Epithelial cell of proximal tubule (primary cell): ENCODE measurements at regions not wholly inside any gene's neighbourhood (a gene's known extent, or its start where the extent isn't known, plus 50 kb on each side); places are given as distances from the start of the nearest gene placed in this dataset.

Experiments
- DNase-seq: peaks from one replicate; pipeline ENCODE4 v3.0.0-alpha.2; 2011; ENCODE audit warnings: low read depth
- H3K4me3 ChIP-seq: 2 replicates; pipeline ENCODE4 v1.5.1; 2011; ENCODE audit warnings: low read depth, mild to moderate bottlenecking, low read length
- TF ChIP-seq, protein P1 (sequence below): conservative IDR thresholded peaks from 2 replicates; pipeline ENCODE4 v1.5.1; 2012; ENCODE audit warnings: low read depth, mild to moderate bottlenecking, low read length

DNA sequence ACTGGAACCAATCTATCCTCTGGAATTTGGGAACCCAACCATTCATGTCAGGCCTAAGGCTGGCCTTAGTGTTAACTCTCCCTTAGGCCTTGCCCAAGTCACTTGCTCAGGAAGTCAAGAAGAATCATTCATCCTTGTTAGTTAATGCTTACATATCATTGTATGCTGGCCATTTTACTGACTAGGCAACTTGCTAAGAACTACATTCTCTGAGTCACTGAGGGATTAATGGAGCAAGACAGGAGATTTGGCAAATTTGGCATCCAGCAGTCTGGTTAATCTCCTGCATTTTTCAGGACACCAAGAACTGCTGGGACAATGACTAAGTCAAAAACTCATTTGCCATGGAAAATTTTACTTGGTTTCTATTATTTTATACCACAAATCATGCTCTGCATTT is 115.8 kb upstream of the DDIT4L start:
- TF ChIP-seq, protein P1, sequence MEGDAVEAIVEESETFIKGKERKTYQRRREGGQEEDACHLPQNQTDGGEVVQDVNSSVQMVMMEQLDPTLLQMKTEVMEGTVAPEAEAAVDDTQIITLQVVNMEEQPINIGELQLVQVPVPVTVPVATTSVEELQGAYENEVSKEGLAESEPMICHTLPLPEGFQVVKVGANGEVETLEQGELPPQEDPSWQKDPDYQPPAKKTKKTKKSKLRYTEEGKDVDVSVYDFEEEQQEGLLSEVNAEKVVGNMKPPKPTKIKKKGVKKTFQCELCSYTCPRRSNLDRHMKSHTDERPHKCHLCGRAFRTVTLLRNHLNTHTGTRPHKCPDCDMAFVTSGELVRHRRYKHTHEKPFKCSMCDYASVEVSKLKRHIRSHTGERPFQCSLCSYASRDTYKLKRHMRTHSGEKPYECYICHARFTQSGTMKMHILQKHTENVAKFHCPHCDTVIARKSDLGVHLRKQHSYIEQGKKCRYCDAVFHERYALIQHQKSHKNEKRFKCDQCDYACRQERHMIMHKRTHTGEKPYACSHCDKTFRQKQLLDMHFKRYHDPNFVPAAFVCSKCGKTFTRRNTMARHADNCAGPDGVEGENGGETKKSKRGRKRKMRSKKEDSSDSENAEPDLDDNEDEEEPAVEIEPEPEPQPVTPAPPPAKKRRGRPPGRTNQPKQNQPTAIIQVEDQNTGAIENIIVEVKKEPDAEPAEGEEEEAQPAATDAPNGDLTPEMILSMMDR = no peak
- H3K4me3 ChIP-seq = no peak overlapping the region
- DNase-seq = peak; percentile 77

DNA sequence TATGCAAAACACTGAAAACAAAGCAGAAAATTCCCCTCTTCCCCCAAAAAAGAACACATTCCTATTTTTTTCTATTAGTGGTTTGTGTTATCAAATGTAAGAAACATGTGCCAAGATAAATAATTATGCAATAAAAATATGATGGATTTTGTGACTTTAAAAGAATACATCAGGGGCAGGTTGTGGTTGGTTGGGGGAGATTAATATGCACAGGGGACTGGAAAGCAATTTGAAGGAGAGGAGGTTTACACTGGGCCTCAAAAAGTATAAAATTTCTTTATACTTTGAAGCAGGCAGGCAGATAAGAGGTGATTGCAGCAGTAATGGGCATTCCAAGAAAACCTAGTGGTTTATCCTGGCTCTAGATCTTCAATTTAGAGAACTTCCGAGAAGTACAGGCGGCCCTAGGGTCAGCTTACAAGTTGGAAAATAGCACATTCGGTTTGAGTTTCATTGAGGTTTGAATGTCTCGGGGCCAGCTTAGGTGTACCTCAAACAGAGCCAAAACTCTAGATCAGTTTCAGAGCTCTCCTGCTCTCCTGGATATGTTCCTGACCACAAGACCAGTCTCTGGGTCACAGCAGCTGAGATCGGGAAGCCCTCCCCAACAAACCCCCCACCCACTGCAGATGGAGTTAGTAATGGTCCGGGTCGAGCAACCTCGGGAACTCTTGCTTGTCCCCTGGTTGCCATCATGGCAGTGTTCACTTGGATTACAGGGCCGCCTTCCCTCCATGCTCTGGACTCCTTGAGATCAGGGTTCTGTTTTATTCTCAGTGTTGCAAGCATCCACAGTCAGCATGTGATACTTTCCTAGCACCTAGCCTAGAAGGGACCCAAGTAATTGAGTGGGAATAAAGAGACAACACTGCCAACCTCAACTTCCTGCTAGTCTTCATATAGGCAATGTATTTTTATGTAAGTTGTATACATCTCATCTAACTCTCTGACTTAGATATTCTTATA is 112.1 kb upstream of the DDIT4L start:
- TF ChIP-seq, protein P1 = no peak
- no peak overlapping the region for H3K4me3 ChIP-seq
- no peak for DNase-seq

DNA sequence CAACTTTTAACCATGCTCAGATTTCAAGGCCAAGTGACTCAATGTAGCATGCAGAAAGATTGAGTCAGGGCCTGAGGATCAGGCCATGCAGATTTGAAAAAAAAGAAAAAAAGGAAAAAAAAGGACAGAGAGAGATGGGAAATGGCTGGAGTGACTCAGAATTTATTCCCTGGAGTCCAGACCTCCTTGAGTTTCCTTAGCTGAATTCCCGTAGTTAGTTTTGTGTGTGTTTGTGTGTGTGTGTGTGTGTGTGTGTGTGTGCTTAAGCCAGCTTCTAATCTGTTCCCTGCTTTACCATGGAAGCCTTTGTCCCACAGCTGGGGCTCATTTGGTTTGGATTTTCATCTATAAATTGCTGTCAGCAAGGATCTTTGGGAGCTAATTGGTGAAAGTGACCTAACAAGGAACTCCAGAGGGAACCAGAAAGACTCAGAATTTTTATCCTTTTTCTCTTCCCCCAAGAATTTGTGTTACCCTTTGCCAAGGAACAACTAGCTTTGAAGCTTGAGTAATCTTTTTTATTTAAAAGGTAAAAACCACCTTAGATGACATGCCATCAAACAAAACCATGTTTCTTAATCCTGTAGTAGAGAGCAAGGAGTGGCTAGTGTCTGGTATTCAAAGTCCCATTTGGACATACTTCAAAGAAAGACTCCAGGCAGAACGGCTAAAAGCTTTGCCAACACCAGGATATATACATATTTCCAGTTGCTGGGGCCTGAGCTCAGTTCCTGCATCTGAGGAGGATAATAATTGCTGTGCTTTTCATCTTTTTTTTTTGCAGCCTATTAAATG is 109.0 kb upstream of the DDIT4L start:
- DNase-seq = peak; percentile 74
- TF ChIP-seq, protein P1 = no peak

DNA sequence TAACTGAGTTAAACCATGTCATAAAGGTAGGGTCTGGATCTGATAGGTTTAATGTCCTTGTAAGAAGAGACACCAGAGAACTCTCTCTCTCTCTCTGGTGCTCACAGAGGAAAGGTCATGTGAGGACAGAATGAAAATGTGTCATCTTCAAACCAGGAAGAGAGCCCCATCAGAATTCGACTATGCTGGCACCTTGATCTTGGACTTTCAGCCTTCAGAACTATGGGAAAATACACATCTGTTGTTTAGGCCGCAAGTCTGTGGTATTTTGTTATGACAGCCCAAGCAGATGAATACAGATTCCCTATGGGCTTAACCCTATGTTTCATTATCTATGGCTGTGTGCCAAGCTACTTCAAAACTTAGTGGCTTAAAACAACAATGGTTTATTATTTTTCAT is 105.5 kb upstream of the DDIT4L start:
- H3K4me3 ChIP-seq = no peak overlapping the region
- TF ChIP-seq, protein P1 = no peak
- no peak for DNase-seq

More for the DNA sequence above, 109.0 kb upstream of the DDIT4L start:
- H3K4me3 ChIP-seq = no peak overlapping the region

DNA sequence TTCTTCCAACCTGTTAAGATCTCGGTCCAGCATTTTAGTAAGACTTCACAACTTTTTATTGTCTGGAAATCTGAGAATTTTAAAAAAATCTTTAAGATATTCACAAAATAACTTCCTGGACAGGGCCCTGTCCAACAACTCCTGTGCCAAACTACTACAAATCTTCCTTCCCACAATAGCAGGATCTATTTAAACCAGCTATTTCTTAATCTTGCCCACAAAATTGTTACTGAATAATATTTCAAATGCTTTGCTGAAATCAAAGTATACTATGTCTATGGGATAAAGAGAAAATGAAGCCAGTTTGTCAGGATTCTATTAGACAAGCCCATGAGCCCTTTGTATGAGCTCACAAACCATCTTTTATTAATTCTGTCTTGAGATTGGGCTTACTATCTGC is 104.1 kb upstream of the DDIT4L start:
- DNase-seq = no peak
- no peak overlapping the region for H3K4me3 ChIP-seq
- TF ChIP-seq, protein P1 = no peak

DNA sequence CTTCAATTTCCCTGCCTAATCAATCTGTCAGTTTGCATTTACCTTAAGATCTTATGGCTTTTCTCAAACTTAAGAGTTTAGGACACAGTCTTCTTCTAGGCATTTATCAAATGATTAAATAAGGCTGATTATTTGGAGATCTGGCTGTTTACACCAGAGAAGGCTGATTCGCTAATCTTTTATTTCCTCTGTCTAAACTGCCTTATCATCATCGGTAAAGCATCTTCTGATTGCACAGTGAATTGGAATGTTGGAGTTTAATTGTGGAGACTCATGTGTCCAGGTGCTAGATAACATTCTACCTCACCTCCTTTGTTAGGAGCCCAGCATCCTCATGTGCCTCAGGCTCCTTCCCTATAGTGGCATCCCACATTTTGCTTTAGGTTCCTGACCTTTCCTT is 100.3 kb upstream of the DDIT4L start:
- TF ChIP-seq, protein P1 = no peak
- H3K4me3 ChIP-seq = no peak overlapping the region
- DNase-seq = no peak
